A673 (cell line): ENCODE measurements at regions not wholly inside any gene's neighbourhood (a gene's known extent, or its start where the extent isn't known, plus 50 kb on each side); places are given as distances from the start of the nearest gene placed in this dataset.

ENCODE experiments used
- BruUV-seq: library from RNA; stranded (reverse); fragments of 400-500 nt; replicated peaks from 2 replicates; lab custom pipeline; 2021; lab: Mats Ljungman, UMichigan
- CTCF ChIA-PET: fragments of 300-600 bp; sonication (Branson Sonifier 250); formaldehyde crosslinking; loops from one replicate; lab custom pipeline; 2022; ENCODE audit warnings: antibody characterized with exemption; lab: Charles Lee
- POLR2A ChIA-PET: fragments of 300-600 bp; sonication (Branson Sonifier 250); formaldehyde crosslinking; loops from one replicate; lab custom pipeline; 2022; ENCODE audit warnings: antibody characterized with exemption; ENCODE audit not compliant: low non-redundant PET; lab: Charles Lee
- DNase-seq: peaks from one replicate; pipeline ENCODE4 v3.0.0-alpha.2; 2015; ENCODE audit warnings: low spot score
- H3K27ac ChIP-seq: fragments of 200-600 bp; sonication (generic); 2 replicates; pipeline ENCODE4 v1.5.1; 2016; ENCODE audit warnings: mixed run types, low read depth, mild to moderate bottlenecking, mixed read lengths, antibody characterized with exemption, low read length; ENCODE audit not compliant: poor library complexity, severe bottlenecking
- H3K27me3 ChIP-seq: fragments of 200-600 bp; sonication (generic); replicated peaks from 2 replicates; pipeline ENCODE4 v1.6.1; 2017; ENCODE audit warnings: mixed run types, low read depth, mild to moderate bottlenecking, mixed read lengths, antibody characterized with exemption, low read length; ENCODE audit not compliant: insufficient read depth, poor library complexity
- H3K36me3 ChIP-seq: fragments of 200-600 bp; sonication (generic); 2 replicates; pipeline ENCODE4 v1.6.1; 2016; ENCODE audit warnings: mixed run types, mild to moderate bottlenecking, mixed read lengths, antibody characterized with exemption, low read length; ENCODE audit not compliant: insufficient read depth, poor library complexity, severe bottlenecking
- H3K4me1 ChIP-seq: fragments of 200-600 bp; sonication (generic); 2 replicates; pipeline ENCODE4 v1.6.1; 2017; ENCODE audit warnings: mixed run types, mild to moderate bottlenecking, mixed read lengths, antibody characterized with exemption, low read length; ENCODE audit not compliant: insufficient read depth, poor library complexity, severe bottlenecking
- H3K4me3 ChIP-seq: fragments of 200-600 bp; sonication (generic); 2 replicates; pipeline ENCODE4 v1.5.1; 2016; ENCODE audit warnings: low read depth, mixed run types, mild to moderate bottlenecking, mixed read lengths, low read length; ENCODE audit not compliant: poor library complexity, severe bottlenecking
- H3K9me3 ChIP-seq: fragments of 200-600 bp; sonication (generic); 2 replicates; pipeline ENCODE4 v1.6.1; 2016; ENCODE audit warnings: mixed run types, low read depth, mild to moderate bottlenecking, mixed read lengths, antibody characterized with exemption, low read length; ENCODE audit not compliant: poor library complexity, severe bottlenecking
- CTCF ChIP-seq: fragments of 300-800, 200-600 bp; sonication (generic); conservative IDR thresholded peaks from 2 replicates; pipeline ENCODE4 v1.5.1; 2017; ENCODE audit warnings: low read depth, mild to moderate bottlenecking, antibody characterized with exemption, low read length, moderate library complexity, mixed read lengths
- EZH2 ChIP-seq: fragments of 200-600 bp; sonication (generic); IDR thresholded peaks from 2 replicates; pipeline ENCODE4 v1.6.1; 2017; ENCODE audit warnings: borderline replicate concordance, low read depth, mild to moderate bottlenecking, mixed read lengths, antibody characterized with exemption, low read length; ENCODE audit not compliant: poor library complexity, severe bottlenecking
- intact Hi-C: fragments of 100-400 bp; cut with micrococcal nuclease; formaldehyde crosslinking; loops from one replicate; pipeline ENCODE4 v1.10.0; 2022; ENCODE audit not compliant: unreplicated experiment

- TF ChIP-seq CTCF (no peak), EZH2 (no peak)
- Histone ChIP-seq H3K27me3 (no peaks in the 10 kb centered on the region), H3K4me1 (no peaks in the 10 kb centered on the region), H3K27ac (no peak overlapping the region), H3K36me3 (no peaks in the 10 kb centered on the region), H3K9me3 (no peaks in the 10 kb centered on the region), H3K4me3 (no peak overlapping the region)
- POLR2A ChIA-PET, result no interaction called here
- CTCF ChIA-PET, result no interaction called here
- DNase-seq, result no peak
- no TSS peak for BruUV-seq
- intact Hi-C loops, result no loop called here
These were observed 114.8 kb upstream of the USP24 start for GRCh38 chr1:55329808-55330432.

DNA sequence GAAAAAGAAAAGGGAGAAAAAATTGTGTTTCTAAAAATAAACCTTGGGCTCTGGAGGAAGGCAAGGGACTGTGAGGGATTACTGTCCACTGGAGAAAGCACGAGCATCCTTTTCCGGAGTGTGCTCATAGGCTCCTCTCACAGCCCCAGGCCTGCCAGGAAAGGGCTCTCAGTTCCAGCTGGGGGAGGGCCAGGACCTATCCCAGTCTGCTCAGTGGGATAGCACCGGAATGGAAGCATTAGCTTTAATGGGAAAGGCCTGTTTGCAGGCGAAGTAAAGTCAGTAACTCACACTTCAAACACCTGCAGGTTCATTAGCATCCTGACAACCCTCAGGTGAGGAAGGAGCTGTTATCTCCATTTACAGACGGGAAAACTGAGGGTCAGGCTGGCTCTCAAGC is 113.9 kb upstream of the USP24 start:
- no peak overlapping the region for H3K4me3 ChIP-seq
- no peaks in the 10 kb centered on the region for H3K9me3 ChIP-seq
- TF ChIP-seq EZH2 (no peak), CTCF (no peak)
- ChIA-PET POLR2A (no interaction called here), CTCF (no interaction called here)
- no peaks in the 10 kb centered on the region for H3K4me1 ChIP-seq
- H3K27me3 ChIP-seq, result no peaks in the 10 kb centered on the region
- no peak for DNase-seq
- no peaks in the 10 kb centered on the region for H3K36me3 ChIP-seq
- intact Hi-C loops, result no loop called here
- no TSS peak for BruUV-seq
- no peak overlapping the region for H3K27ac ChIP-seq

- intact Hi-C loops, result no loop called here
- H3K4me1 ChIP-seq, result no peaks in the 10 kb centered on the region
- ChIA-PET POLR2A (no interaction called here), CTCF (no interaction called here)
- H3K36me3 ChIP-seq, result no peaks in the 10 kb centered on the region
- no peaks in the 10 kb centered on the region for H3K27me3 ChIP-seq
- DNase-seq, result no peak
- H3K27ac ChIP-seq, result no peak overlapping the region
- BruUV-seq, result no TSS peak
- no peak overlapping the region for H3K4me3 ChIP-seq
- H3K9me3 ChIP-seq, result no peaks in the 10 kb centered on the region
- TF ChIP-seq EZH2, result no peak
These were observed 111.5 kb upstream of the USP24 start for GRCh38 chr1:55326496-55327243.
